ENCODE measurements at regions not wholly inside any gene's neighbourhood (a gene's known extent, or its start where the extent isn't known, plus 50 kb on each side); places are given as distances from the start of the nearest gene placed in this dataset.
"Not testable (repeated sequence)": the region's sequence is repeated elsewhere in the genome, so short reads cannot be mapped to it uniquely, and the experiment has no call there.

GRCh38 chr5:113761594-113761993, 248.1 kb downstream of the YTHDC2 start:
- Histone ChIP-seq H3K79me2 (ENCODE audit: low read depth) (no peaks in the 10 kb centered on the region), H3K27me3 (no peaks in the 10 kb centered on the region), H3F3A (ENCODE audit: low read depth) (no peaks in the 10 kb centered on the region), H3K9me3 (ENCODE audit: low read depth) (no peaks in the 10 kb centered on the region), H3K9ac (no peak overlapping the region), H3K27ac (no peak overlapping the region), H3K4me2 (no peak overlapping the region), H4K20me1 (ENCODE audit: low read depth) (no peaks in the 10 kb centered on the region), H2AFZ (replicated peaks) (no peak overlapping the region), H3K4me1 (no peaks in the 10 kb centered on the region), H3K4me3 (no peak overlapping the region), H3K36me3 (no peaks in the 10 kb centered on the region)
- H3K4me3 Mint-ChIP-seq = no peak overlapping the region
- H3K27me3 Mint-ChIP-seq (ENCODE audit: insufficient read depth, low read depth) = no peaks in the 10 kb centered on the region
- peaks cover 12% of the 10 kb centered on the region for H3K9me3 Mint-ChIP-seq
- no peaks in the 10 kb centered on the region for H3K36me3 Mint-ChIP-seq
- H3K4me1 Mint-ChIP-seq = peaks cover 4% of the 10 kb centered on the region
- no peak for DNase-seq (ENCODE audit: low spot score)
- no peak for TF ChIP-seq EZH2 (IDR thresholded peaks at IDR 0.05)
- TF ChIP-seq CTCF (IDR thresholded peaks at IDR 0.05) = no peak
- no peak for TF ChIP-seq EZH2phosphoT487 (IDR thresholded peaks at IDR 0.05)
- no peak overlapping the region for H3K27ac Mint-ChIP-seq

- no peak for TF ChIP-seq EZH2 (IDR thresholded peaks at IDR 0.05)
- TF ChIP-seq EZH2phosphoT487 (IDR thresholded peaks at IDR 0.05) = no peak
- no peak for TF ChIP-seq CTCF (IDR thresholded peaks at IDR 0.05)
- Mint-ChIP-seq H3K27me3 (ENCODE audit: insufficient read depth, low read depth) (peaks cover 3% of the 10 kb centered on the region), H3K9me3 (peaks cover 27% of the 10 kb centered on the region), H3K4me1 (no peaks in the 10 kb centered on the region), H3K36me3 (peaks cover 9% of the 10 kb centered on the region), H3K27ac (no peak overlapping the region), H3K4me3 (no peak overlapping the region)
- Histone ChIP-seq H3F3A (ENCODE audit: low read depth) (no peaks in the 10 kb centered on the region), H3K79me2 (ENCODE audit: low read depth) (no peaks in the 10 kb centered on the region), H4K20me1 (ENCODE audit: low read depth) (no peaks in the 10 kb centered on the region), H3K4me3 (no peak overlapping the region), H3K9me3 (ENCODE audit: low read depth) (no peaks in the 10 kb centered on the region), H2AFZ (replicated peaks) (no peak overlapping the region), H3K27ac (no peak overlapping the region), H3K27me3 (no peaks in the 10 kb centered on the region), H3K4me1 (no peaks in the 10 kb centered on the region), H3K4me2 (no peak overlapping the region), H3K36me3 (no peaks in the 10 kb centered on the region), H3K9ac (no peak overlapping the region)
- DNase-seq (ENCODE audit: low spot score) = no peak
These were observed 250.9 kb downstream of the YTHDC2 start for GRCh38 chr5:113764382-113764781.

GRCh38 chr5:113766827-113767226, 253.3 kb downstream of the YTHDC2 start:
- not testable (repeated sequence) for H3K4me3 Mint-ChIP-seq; H3K27me3 Mint-ChIP-seq (ENCODE audit: insufficient read depth, low read depth); H3K4me2 ChIP-seq; H4K20me1 ChIP-seq (ENCODE audit: low read depth); H3K9ac ChIP-seq; H3K27ac Mint-ChIP-seq; H3K27ac ChIP-seq; H2AFZ ChIP-seq (replicated peaks); H3K36me3 Mint-ChIP-seq; H3K9me3 ChIP-seq (ENCODE audit: low read depth); H3F3A ChIP-seq (ENCODE audit: low read depth); H3K4me3 ChIP-seq; H3K79me2 ChIP-seq (ENCODE audit: low read depth); H3K27me3 ChIP-seq; DNase-seq (ENCODE audit: low spot score); H3K36me3 ChIP-seq
- Mint-ChIP-seq H3K9me3 (peaks cover 27% of the 10 kb centered on the region), H3K4me1 (peaks cover 13% of the 10 kb centered on the region)
- peaks cover 12% of the 10 kb centered on the region for H3K4me1 ChIP-seq

- Histone ChIP-seq H3K36me3 (no peaks in the 10 kb centered on the region), H3K9ac (no peak overlapping the region), H4K20me1 (ENCODE audit: low read depth) (no peaks in the 10 kb centered on the region), H3K4me3 (no peak overlapping the region), H3K27ac (no peak overlapping the region), H3K27me3 (no peaks in the 10 kb centered on the region), H3F3A (ENCODE audit: low read depth) (no peaks in the 10 kb centered on the region), H3K4me2 (no peak overlapping the region), H3K9me3 (ENCODE audit: low read depth) (no peaks in the 10 kb centered on the region), H2AFZ (replicated peaks) (peak overlapping the region; percentile 39), H3K4me1 (peaks cover 12% of the 10 kb centered on the region), H3K79me2 (ENCODE audit: low read depth) (no peaks in the 10 kb centered on the region)
- H3K4me3 Mint-ChIP-seq = no peak overlapping the region
- H3K27me3 Mint-ChIP-seq (ENCODE audit: insufficient read depth, low read depth) = peaks cover 5% of the 10 kb centered on the region
- H3K9me3 Mint-ChIP-seq = peaks cover 23% of the 10 kb centered on the region
- DNase-seq (ENCODE audit: low spot score) = no peak
- H3K27ac Mint-ChIP-seq = no peak overlapping the region
- peaks cover 9% of the 10 kb centered on the region for H3K36me3 Mint-ChIP-seq
- H3K4me1 Mint-ChIP-seq = peaks cover 13% of the 10 kb centered on the region
- TF ChIP-seq EZH2phosphoT487 (IDR thresholded peaks at IDR 0.05) (no peak), CTCF (IDR thresholded peaks at IDR 0.05) (no peak), EZH2 (IDR thresholded peaks at IDR 0.05) (no peak)
These were observed 257.2 kb downstream of the YTHDC2 start for GRCh38 chr5:113770648-113771047.
